ENCODE measurements at regions not wholly inside any gene's neighbourhood (a gene's known extent, or its start where the extent isn't known, plus 50 kb on each side); places are given as distances from the start of the nearest gene placed in this dataset.

DNA sequence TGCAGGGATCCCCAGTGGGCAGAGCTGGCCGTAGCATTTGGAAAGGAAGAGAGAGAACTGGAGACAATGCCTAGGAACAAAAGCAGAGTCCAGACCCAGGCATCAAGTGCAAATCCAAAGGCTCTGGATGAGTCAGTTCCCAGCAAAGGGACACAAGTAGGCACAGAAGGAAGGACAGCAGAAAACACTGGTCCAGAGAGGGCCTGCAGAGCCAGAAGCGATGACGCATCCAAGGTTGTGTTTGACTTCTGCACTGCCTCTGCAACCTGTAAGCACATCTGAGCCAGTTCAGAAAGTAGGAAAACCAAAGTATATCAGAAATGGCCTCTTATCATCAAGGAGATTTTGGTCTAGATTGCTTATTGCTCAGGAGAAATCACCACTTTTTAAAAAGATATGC, 604.5 kb downstream of the FGF9 start:
- DNase-seq (ENCODE audit: low spot score), result no peak
- in situ Hi-C loops (cut with HindIII; ENCODE audit: low sequenced_read_pairs), result no loop called here

DNA sequence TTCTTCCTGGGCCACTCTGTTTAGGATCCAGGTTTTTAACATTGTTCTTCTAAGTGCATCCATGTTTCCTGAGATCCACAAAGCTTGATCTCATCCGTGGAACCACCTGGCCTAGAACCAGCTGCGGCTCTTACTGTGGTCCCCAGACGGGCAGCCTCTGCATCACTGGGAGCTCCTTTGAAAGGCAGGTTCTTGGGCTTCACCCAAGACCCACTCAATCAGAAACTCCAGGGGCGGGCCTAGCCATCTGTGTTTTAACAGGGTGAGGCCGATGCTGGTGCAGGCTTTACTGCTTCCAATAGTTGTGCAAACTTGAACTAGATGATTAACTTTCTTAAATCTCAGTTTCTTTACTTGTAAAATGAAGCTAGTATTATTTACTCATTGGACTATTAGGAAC, 605.7 kb downstream of the FGF9 start:
- in situ Hi-C loops (cut with HindIII; ENCODE audit: low sequenced_read_pairs), result no loop called here
- no peak for DNase-seq (ENCODE audit: low spot score)

DNA sequence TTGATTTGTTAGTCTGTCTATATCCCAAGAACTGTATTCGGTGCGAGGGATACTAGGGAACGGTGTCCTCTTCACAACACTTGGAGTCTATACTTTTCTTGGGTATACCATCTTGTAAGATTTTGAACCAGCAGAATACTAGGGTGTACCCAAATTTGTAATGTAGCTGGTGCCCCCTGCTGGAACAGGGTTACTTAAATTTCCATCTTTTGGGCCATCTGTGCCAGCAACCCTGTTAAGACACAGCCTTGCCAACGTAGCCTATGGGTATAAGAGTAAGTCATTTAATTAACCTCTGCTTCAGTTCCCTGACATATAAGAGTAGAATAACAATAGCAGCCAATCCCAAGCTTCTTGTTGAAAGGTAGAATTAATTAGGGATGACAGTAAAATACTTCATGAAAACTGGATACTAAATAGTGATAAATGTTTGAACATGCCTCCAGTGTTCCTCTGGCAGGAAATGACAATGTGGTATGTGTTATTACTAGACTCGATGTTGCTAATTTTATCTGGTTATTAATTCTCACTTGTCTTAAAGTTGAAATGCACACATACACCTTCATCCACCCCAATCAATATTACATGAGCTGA, 607.6 kb downstream of the FGF9 start:
- in situ Hi-C loops (cut with HindIII; ENCODE audit: low sequenced_read_pairs), result no loop called here

DNA sequence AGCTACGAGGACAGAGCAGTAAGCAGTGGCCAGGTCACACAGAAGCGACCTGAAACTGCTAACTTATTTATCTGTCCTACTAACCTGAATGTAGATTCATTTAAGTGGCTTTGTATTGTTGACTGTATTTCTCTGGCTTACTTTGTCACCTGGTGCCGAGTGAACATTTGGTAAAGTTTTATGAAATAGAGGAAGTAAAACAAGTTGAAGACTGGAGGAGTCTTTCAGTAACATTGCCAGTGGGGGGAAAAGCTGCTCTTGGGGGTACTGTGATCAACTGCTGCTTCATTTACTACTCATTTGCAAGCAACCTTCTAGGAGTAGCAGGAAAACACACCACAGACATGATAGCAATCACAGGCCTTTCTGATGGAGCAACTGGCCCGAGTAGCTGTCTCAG, 615.0 kb downstream of the FGF9 start:
- in situ Hi-C loops (cut with HindIII; ENCODE audit: low sequenced_read_pairs), result no loop called here
- DNase-seq (ENCODE audit: low spot score), result no peak

More for the DNA sequence above, 607.6 kb downstream of the FGF9 start:
- peak; percentile 71 for DNase-seq (ENCODE audit: low spot score)

DNA sequence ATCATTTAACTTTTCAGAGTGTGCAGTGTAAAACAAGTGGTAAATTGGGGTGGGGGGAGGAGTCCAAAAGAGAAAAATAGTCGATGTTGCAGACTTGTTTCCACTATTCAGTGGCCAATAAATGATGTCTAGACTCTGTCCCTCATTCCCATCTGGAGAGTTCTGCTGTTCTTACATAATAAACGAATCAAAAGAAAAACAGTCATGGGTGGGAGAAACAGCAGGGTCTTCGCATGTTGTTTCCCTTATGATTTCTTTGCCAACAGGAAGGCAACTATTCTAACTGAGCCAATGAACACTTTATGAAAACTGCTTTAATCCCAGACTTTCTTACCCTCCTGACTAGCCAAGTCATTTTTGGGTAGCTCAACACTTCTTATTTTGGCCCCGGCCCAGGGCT, 615.5 kb downstream of the FGF9 start:
- DNase-seq (ENCODE audit: low spot score), result no peak
- in situ Hi-C loops (cut with HindIII; ENCODE audit: low sequenced_read_pairs), result no loop called here

DNA sequence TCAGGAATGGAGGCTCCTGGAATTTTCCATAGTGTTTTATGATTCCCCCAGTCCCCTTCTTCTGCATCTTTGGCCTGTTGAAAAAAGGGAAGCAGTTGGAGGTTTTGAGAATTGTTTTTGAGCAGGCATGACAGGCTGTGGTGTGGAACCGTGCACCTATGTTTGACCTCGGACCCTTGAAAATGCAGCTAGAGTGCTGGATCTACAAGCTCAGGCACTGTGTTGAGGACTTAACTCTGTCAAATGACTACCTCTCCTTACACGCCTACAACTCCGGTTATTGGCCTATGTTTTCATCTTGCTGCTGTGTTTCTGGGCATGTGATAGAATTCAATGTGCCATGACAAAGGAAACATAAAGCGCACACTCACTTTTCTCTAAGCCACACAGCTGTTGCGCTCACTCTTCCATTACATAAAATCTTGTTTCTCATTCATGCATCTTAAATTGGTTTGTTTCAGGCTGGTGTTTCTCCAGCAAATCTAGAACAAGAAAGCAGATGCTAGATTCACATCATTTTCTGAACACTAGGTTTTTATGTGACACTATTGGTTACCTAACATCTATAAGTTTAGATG, 616.6 kb downstream of the FGF9 start:
- in situ Hi-C loops (cut with HindIII; ENCODE audit: low sequenced_read_pairs), result no loop called here
- no peak for DNase-seq (ENCODE audit: low spot score)

DNA sequence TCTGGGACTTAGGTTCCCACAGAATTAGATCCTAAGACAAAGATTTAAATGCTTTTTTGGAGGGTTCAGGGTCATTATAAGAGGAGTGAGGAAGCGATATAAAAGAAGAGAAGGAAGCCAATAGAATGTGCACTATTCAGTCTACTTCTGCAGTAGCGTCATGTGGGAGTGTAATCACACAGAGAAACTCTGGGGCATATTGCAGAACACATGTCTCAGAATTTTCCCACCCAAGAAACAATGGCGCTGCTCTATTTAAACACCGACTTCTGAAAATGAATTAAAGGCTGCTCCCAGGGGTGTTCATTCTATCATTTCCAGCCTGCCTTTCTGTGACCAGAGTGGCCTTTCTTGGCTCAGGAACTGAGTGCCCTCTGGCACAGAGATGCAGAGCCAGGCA, 617.6 kb downstream of the FGF9 start:
- DNase-seq (ENCODE audit: low spot score), result no peak
- in situ Hi-C loops (cut with HindIII; ENCODE audit: low sequenced_read_pairs), result no loop called here

DNA sequence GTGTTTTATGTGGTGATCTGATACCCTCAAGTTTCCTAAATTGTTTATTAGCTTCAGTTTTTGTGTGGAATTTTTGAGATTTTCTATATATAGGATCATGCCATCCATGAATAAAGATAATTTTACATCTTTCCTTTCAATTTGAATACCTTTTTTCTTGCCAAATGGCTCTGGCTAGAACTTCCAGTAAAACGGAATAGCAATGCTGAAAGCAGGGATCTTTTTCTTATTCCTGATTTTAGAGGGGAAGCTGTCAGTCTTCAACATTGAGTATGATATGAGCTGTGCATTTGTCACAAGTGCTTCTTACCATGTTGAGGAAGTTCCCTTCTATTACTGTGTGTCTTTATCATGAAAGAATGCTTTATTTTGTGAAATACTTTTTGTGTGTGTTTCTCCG, 618.8 kb downstream of the FGF9 start:
- in situ Hi-C loops (cut with HindIII; ENCODE audit: low sequenced_read_pairs), result no loop called here
- DNase-seq (ENCODE audit: low spot score), result no peak

DNA sequence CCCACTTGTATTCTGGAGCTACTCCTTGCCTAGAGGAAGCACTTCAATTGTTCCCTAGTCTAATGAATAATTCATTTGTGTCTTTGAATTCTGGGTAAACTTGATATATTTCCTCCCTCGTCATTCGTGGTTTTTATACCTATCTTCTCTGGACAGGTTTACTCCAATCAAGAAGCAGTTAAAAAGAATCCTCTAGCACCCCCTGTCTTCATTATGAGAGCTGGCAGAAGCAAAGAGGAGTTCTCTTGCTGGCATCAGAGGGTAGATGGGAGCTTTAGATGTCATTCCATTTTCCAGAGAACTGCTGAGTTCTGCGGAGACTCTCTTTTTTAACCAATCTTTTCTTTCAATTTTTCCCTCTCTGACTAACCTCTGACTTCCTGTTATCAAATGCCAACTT, 627.7 kb downstream of the FGF9 start:
- in situ Hi-C loops (cut with HindIII; ENCODE audit: low sequenced_read_pairs), result no loop called here
- DNase-seq (ENCODE audit: low spot score), result no peak

DNA sequence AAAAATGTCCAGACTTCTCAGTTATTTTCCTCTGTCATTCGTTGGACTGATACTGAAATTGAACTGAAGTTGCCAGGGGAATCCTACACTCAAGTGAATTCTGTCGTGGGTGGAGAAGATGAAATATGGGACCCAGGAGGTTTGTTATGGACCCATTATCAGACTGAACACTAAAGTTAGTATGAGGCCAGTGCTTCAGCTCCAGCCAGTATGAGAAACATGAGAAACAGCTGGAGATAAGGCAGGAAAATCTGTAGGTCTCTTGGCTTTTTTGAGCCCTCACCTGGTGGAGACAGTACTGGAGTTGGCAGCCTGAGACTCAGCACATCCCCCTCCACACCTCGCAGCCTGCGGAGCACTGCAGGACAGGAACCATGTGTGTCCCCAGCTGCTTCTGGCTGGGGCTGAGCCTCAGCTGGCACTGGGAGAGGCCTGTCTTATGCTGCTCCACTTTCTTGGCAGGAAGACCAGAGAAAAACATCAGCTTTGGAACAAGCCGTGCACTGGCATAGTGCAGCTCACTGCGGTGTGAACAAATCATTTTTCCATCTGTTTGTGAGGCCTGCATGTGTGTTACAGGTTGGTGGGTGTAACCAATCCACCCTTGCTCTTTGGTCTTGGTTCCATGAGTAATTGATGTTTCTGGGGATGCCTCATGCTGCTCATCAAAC, 641.0 kb downstream of the FGF9 start:
- in situ Hi-C loops (cut with HindIII; ENCODE audit: low sequenced_read_pairs), result no loop called here
- DNase-seq (ENCODE audit: low spot score), result no peak

DNA sequence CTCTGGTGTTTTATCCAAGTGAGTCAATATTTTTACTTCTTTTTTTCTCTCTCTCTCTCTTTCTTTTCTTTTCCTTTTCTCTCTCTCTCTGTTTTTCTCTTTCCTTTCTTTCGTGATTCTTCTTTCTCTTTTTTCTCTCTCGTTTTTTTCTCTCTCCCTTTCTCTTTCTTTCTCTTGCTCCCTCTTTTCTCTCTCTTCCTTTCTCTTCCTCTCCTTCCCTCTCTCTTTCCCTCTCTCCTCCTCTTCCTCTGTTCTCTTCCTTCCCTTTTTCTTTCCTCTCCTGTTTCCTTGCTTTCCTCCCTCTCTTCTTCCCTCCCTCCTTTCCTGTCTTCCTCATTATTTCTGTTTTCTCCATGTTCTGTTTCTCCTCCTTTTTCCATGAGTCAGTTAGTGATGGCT, 641.5 kb downstream of the FGF9 start:
- in situ Hi-C loops (cut with HindIII; ENCODE audit: low sequenced_read_pairs), result no loop called here
- DNase-seq (ENCODE audit: low spot score), result no peak

DNA sequence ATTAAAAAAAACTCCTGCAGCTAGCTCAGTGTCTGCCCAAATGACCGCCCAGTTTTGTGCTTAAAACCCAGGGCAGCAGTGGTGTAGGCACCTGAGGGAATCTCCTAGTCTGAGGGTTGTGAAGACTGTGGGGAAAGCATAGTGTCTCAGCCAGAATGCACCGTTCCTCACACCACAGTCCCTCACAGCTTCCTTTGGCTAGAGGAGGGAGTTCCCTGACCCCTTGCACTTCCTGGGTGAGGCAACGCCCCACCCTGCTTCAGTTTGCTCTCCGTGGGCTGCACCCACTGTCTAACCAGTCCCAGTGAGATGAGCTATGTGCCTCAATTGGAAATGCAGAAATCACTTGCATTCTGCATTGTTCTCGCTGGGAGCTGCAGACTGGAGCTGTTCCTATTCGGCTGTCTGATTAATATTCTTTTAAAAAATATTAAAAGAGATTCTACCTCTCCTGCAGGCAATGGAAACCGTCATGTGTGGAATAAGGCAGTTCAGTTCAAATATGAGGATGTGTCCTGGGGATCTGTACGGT, 645.7 kb downstream of the FGF9 start:
- no peak for DNase-seq (ENCODE audit: low spot score)

DNA sequence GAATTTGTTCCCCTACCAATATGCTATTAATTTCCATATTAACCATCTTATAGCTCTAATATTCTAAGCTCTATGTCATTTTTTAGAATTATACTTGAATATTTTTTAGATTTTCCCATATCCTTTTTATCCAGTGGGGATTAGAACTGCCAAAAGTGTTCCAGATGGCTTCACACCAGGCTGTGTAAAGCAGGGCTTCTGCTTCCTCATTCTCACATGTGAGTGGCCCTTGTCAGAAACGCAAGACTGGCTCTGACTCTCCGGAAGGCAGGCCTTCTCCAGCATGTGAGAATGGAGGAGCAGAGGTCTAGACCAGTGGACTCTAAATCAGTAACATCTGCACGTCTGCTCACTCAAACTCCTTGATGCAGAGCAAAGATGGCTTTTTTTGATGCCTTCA, 650.1 kb downstream of the FGF9 start:
- in situ Hi-C loops (cut with HindIII; ENCODE audit: low sequenced_read_pairs), result no loop called here
- DNase-seq (ENCODE audit: low spot score), result no peak

More for the DNA sequence above, 645.7 kb downstream of the FGF9 start:
- in situ Hi-C loops (cut with HindIII; ENCODE audit: low sequenced_read_pairs), result no loop called here

DNA sequence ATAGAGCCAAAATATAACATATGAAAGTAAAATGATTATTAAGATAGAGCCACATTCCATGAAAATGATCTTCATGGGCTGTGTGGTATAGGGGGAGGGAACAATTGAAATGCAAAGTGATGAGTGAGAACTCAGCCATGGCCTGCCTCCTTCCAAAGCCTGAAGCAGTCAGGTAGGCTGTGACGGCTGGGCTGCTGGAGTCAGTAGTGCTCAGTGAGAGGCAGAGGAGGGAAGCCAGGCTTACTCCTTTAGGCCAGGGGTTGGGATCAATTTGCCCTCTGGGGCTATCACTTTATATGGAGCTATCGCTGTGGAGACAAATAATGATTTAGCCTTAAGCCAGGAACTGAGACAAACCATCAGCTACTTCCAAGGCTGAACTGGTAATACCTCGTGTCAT, 654.9 kb downstream of the FGF9 start:
- in situ Hi-C loops (cut with HindIII; ENCODE audit: low sequenced_read_pairs), result no loop called here
- no peak for DNase-seq (ENCODE audit: low spot score)

DNA sequence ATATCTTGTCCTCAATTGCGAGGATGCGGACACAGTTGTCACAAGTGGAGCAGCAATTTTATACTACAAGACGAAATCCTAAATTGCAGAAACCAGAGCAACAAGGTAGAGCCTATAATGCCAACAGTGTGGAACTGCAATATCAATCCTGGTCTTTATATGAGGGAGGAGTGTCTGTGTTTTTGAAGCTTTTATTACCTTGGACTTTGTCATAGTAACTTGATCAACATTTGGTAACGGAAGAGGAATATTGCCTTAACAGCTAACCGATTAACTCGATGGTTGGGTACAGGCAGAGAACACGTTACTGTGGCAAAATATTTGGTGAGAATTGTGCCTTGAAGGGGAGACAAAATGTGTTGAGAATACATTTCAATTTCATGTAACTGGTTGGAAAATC, 661.5 kb downstream of the FGF9 start:
- DNase-seq (ENCODE audit: low spot score), result no peak
- in situ Hi-C loops (cut with HindIII; ENCODE audit: low sequenced_read_pairs), result no loop called here

DNA sequence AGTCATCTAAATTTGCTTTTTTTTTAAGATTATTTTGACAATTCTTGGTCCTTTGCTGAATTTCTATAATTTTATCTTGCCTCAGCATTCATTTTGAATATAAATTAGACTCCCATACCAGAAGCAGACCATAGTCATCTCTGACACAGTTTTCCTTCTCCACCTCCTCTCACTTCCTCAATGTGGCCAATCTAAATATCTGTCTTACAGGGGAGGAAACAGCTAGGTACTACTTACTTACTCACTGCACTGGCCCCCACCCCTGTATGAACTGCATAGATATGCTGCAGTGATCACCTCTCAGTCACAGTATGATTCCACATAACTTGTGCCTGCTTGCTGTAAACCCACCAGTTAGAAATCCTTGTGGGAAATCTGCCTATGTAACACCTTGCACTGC, 665.6 kb downstream of the FGF9 start:
- no peak for DNase-seq (ENCODE audit: low spot score)
- in situ Hi-C loops (cut with HindIII; ENCODE audit: low sequenced_read_pairs), result no loop called here

DNA sequence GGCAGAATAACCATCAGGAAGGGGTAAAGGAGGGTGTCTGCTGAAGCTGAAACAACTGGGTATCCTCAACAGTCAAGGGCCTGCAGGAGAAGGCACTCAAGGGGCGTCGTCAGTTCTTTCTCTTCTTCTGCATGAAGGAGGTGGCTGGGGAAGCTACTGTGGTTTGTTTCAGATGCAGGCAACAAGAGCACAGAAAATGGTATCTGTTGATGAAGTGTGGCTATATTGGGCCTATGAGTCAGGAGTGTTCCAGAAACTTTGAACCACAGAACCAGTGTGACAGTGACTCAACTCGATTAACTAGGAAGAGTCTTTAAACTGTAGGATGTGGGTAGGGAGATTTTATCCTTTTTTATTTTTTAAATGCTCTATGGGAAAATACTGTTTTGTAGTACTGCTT, 686.3 kb downstream of the FGF9 start:
- no peak for DNase-seq (ENCODE audit: low spot score)
- in situ Hi-C loops (cut with HindIII; ENCODE audit: low sequenced_read_pairs), result no loop called here

DNA sequence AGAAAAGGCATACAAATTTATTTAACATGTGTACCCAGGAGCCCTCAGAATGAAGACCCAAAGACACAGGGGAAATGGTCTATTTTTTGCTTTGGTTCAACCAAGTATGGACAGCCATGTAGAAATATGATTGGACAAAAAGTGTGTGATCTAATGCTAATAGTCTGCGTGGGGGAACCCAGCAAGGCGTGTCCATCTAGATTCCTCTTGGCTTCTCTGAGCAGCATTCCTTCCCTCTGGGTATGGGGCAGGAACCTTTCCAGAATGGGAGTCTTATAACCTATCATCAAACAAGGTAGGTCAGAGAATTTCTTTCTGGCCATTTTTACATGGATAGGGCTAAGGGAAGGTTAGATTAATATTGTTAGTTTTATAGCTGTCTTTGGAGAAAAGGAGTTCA, 698.2 kb downstream of the FGF9 start:
- DNase-seq (ENCODE audit: low spot score), result no peak
- in situ Hi-C loops (cut with HindIII; ENCODE audit: low sequenced_read_pairs), result no loop called here

DNA sequence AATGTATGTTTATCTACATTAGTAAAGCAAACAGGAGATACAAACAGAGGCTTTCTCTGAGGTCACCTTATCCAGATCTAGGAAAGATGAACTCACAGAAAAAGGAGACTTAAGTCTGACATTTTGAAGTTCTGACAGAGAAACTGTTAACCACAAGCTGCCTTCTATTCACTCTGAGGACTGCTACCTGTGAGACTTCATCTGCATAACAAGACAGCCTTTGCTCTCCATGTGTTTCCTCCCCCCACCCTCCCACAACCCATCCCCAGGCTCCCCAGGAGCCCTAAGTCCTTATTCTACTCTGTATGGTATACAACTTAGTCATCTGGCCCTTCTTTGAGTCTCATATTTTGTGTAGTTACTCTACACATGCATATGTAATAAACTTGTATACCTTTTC, 699.0 kb downstream of the FGF9 start:
- no peak for DNase-seq (ENCODE audit: low spot score)
- in situ Hi-C loops (cut with HindIII; ENCODE audit: low sequenced_read_pairs), result no loop called here

DNA sequence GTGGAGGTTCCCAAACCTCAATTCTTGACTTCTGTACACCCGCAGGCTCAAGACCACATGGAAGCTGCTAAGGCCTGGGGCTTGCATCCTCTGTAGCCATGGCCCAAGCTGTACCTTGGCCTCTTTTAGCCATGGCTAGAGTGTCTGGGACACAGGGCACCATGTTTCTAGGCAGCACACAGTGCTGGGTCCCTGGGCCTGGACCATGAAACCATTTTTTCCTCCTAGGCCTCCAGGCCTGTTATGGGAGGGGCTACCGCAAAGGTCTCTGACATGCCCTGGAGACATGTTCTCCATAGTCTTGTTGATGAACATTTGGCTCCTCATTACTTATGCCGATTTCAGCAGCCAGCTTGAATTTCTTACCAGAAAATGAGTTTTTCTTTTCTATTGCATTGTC, 701.4 kb downstream of the FGF9 start:
- in situ Hi-C loops (cut with HindIII; ENCODE audit: low sequenced_read_pairs), result no loop called here
- no peak for DNase-seq (ENCODE audit: low spot score)

DNA sequence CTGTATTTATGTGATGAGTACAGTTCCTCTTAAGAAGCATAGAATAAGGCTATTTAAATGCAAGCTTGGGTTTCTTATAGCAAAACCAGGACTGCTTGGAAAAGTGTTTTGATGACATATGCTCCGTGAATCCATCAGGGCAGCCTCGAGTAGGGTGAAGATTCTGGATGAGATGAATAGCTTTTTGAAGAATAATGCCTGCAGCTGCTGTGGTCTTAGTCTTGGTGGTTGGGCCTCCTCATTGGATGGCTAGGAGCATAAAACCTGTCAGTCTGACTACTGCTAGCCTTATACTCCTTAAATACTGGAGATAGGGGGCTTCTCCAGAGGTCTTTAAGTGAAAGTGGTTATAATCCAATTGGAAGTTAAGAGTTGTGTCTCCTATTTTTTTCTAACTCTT, 704.3 kb downstream of the FGF9 start:
- in situ Hi-C loops (cut with HindIII; ENCODE audit: low sequenced_read_pairs), result no loop called here
- no peak for DNase-seq (ENCODE audit: low spot score)

Data from G401 (cell line).